Endodermal cell (in vitro differentiated cells): ENCODE measurements at regions not wholly inside any gene's neighbourhood (a gene's known extent, or its start where the extent isn't known, plus 50 kb on each side); places are given as distances from the start of the nearest gene placed in this dataset.

Source experiments
- DNase-seq: peaks from one replicate; pipeline ENCODE4 v3.0.0-alpha.2; 2017
- H3K27ac ChIP-seq: 2 replicates; pipeline ENCODE4 v1.5.1; 2013; ENCODE audit warnings: mild to moderate bottlenecking, low read depth, low read length, moderate library complexity
- H3K27me3 ChIP-seq: 2 replicates; pipeline ENCODE4 v1.6.1; 2013; ENCODE audit warnings: mild to moderate bottlenecking, low read length, moderate library complexity; ENCODE audit not compliant: insufficient read depth, control insufficient read depth, poor library complexity, severe bottlenecking
- H3K36me3 ChIP-seq: 2 replicates; pipeline ENCODE4 v1.7.0; 2013; ENCODE audit warnings: mild to moderate bottlenecking, low read length, moderate library complexity; ENCODE audit not compliant: control insufficient read depth, insufficient read depth
- H3K4me1 ChIP-seq: one replicate; pipeline ENCODE4 v1.7.0; 2013; ENCODE audit warnings: low read length; ENCODE audit not compliant: control insufficient read depth, insufficient read depth
- H3K4me3 ChIP-seq: 2 replicates; pipeline ENCODE4 v1.5.1; 2013; ENCODE audit warnings: mild to moderate bottlenecking, low read length, moderate library complexity
- H3K9ac ChIP-seq: 2 replicates; pipeline ENCODE4 v1.6.1; 2013; ENCODE audit warnings: mild to moderate bottlenecking, low read length, moderate library complexity; ENCODE audit not compliant: poor library complexity, severe bottlenecking; ENCODE audit errors: extremely low read depth
- H3K9me3 ChIP-seq: 2 replicates; pipeline ENCODE4 v1.6.1; 2013; ENCODE audit warnings: mild to moderate bottlenecking, low read length, moderate library complexity; ENCODE audit not compliant: control insufficient read depth
- H3K27ac Mint-ChIP-seq: 2 replicates; pipeline ENCODE4 v1.8.0; 2020; ENCODE audit warnings: mixed read lengths
- H3K27me3 Mint-ChIP-seq: 2 replicates; pipeline ENCODE4 v1.8.0; 2021; ENCODE audit warnings: mild to moderate bottlenecking, mixed read lengths; ENCODE audit not compliant: insufficient read depth
- H3K36me3 Mint-ChIP-seq: 2 replicates; pipeline ENCODE4 v1.8.0; 2020; ENCODE audit warnings: low read depth, mixed read lengths
- H3K4me1 Mint-ChIP-seq: 2 replicates; pipeline ENCODE4 v1.8.0; 2020; ENCODE audit warnings: mixed read lengths
- H3K4me3 Mint-ChIP-seq: 2 replicates; pipeline ENCODE4 v1.8.0; 2020; ENCODE audit warnings: mild to moderate bottlenecking, moderate library complexity, mixed read lengths
- H3K9me3 Mint-ChIP-seq: 2 replicates; pipeline ENCODE4 v1.8.0; 2020; ENCODE audit warnings: mild to moderate bottlenecking, mixed read lengths
- WGBS, 2 experiments: methylation state at CpG; one replicate each; pipeline versions ENCODE4 v1.1.5 to v1.1.7; 2013; ENCODE audit warnings: missing lambda C conversion rate in 2 of 2, mixed read lengths in 1 of 2; ENCODE audit not compliant: insufficient coverage in 1 of 2, insufficient read length in 1 of 2; 5-methylcytosine and 5-hydroxymethylcytosine counted together
- TF ChIP-seq, protein P1 (sequence below): fragments of 200-600 bp; sonication (generic); conservative IDR thresholded peaks from 2 replicates; pipeline ENCODE4 v1.5.0; 2021; ENCODE audit warnings: antibody characterized with exemption, mild to moderate bottlenecking

DNA sequence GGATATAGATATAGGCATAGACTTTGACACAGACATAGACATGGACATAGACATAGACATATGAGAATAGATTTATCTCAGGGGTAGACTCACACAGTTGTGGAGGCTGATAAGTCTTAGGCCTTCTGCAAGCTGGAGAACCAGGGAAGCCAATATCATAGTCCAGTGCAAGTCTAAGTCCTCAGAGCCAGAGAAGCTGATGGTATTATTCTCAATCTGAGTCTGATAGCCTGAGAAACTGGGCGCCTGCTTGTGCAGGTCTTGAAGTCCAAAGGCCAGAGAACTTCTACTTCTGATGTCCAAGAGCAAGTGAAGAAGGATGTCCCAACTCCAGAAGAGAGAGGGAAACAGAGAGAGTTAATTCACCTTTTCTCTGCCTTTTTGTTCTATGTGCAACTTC, 476.5 kb downstream of the SLC6A15 start:
- H3K27me3 Mint-ChIP-seq = peaks cover 4% of the 10 kb centered on the region
- no peak overlapping the region for H3K27ac Mint-ChIP-seq
- TF ChIP-seq, protein P1, sequence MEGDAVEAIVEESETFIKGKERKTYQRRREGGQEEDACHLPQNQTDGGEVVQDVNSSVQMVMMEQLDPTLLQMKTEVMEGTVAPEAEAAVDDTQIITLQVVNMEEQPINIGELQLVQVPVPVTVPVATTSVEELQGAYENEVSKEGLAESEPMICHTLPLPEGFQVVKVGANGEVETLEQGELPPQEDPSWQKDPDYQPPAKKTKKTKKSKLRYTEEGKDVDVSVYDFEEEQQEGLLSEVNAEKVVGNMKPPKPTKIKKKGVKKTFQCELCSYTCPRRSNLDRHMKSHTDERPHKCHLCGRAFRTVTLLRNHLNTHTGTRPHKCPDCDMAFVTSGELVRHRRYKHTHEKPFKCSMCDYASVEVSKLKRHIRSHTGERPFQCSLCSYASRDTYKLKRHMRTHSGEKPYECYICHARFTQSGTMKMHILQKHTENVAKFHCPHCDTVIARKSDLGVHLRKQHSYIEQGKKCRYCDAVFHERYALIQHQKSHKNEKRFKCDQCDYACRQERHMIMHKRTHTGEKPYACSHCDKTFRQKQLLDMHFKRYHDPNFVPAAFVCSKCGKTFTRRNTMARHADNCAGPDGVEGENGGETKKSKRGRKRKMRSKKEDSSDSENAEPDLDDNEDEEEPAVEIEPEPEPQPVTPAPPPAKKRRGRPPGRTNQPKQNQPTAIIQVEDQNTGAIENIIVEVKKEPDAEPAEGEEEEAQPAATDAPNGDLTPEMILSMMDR = no peak
- H3K9me3 Mint-ChIP-seq = no peaks in the 10 kb centered on the region
- H3K4me3 Mint-ChIP-seq = no peak overlapping the region
- H3K9me3 ChIP-seq = no peaks in the 10 kb centered on the region
- DNase-seq = no peak
- no peaks in the 10 kb centered on the region for H3K36me3 ChIP-seq
- H3K9ac ChIP-seq = no peak overlapping the region
- WGBS, 2 experiments = 25 to 42% methylated on average over 1 of the region's 1 CpG
- H3K4me3 ChIP-seq = no peak overlapping the region
- H3K4me1 ChIP-seq = no peaks in the 10 kb centered on the region
- peaks cover 14% of the 10 kb centered on the region for H3K4me1 Mint-ChIP-seq
- no peak overlapping the region for H3K27ac ChIP-seq
- no peaks in the 10 kb centered on the region for H3K27me3 ChIP-seq
- H3K36me3 Mint-ChIP-seq = no peaks in the 10 kb centered on the region

DNA sequence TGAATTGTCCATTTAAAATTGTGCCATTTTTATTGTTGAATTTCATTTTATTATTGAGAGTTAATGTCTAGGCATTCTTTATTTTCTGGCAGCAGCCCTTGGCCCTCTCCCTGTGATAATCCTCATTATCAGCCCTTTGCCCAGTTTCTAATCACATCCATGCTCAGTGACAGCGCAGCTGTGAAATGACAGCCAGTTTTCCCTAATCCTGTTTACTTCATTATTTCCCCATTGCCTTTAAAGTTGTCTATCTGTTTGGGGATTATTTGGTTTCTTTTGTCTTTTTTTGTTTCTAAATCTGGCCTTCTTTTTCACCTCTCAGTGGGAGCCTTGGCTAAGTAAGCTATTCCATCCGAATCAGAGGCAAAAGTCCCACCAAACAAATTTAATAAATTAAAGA, 476.9 kb downstream of the SLC6A15 start:
- H3K4me1 ChIP-seq = no peaks in the 10 kb centered on the region
- TF ChIP-seq, protein P1 = no peak
- H3K4me1 Mint-ChIP-seq = peaks cover 14% of the 10 kb centered on the region
- no peak overlapping the region for H3K4me3 ChIP-seq
- no peak overlapping the region for H3K4me3 Mint-ChIP-seq
- no peak overlapping the region for H3K27ac Mint-ChIP-seq
- peaks cover 4% of the 10 kb centered on the region for H3K27me3 Mint-ChIP-seq
- H3K9me3 Mint-ChIP-seq = no peaks in the 10 kb centered on the region
- no peaks in the 10 kb centered on the region for H3K27me3 ChIP-seq
- H3K9ac ChIP-seq = no peak overlapping the region
- H3K9me3 ChIP-seq = no peaks in the 10 kb centered on the region
- no peaks in the 10 kb centered on the region for H3K36me3 Mint-ChIP-seq
- no peaks in the 10 kb centered on the region for H3K36me3 ChIP-seq
- DNase-seq = no peak
- no peak overlapping the region for H3K27ac ChIP-seq
- 59% methylated on average over 2 of the region's 2 CpGs; no CpG with 5 or more reads in 1 of the 2 experiments for WGBS, 2 experiments

GRCh38 chr12:84422340-84422739, 490.3 kb downstream of the SLC6A15 start:
- no peak for DNase-seq
- Mint-ChIP-seq H3K36me3 (no peaks in the 10 kb centered on the region), H3K4me3 (no peak overlapping the region), H3K4me1 (no peaks in the 10 kb centered on the region), H3K27me3 (no peaks in the 10 kb centered on the region), H3K27ac (no peak overlapping the region), H3K9me3 (no peaks in the 10 kb centered on the region)
- H3K4me3 ChIP-seq = no peak overlapping the region
- H3K36me3 ChIP-seq = no peaks in the 10 kb centered on the region
- TF ChIP-seq, protein P1 = no peak
- no peak overlapping the region for H3K27ac ChIP-seq
- WGBS, 2 experiments = 94 to 95% methylated on average over 2 of the region's 2 CpGs
- H3K4me1 ChIP-seq = no peaks in the 10 kb centered on the region
- H3K9me3 ChIP-seq = no peaks in the 10 kb centered on the region
- H3K9ac ChIP-seq = no peak overlapping the region
- H3K27me3 ChIP-seq = no peaks in the 10 kb centered on the region
